HG02870 (cell line): ENCODE measurements at regions not wholly inside any gene's neighbourhood (a gene's known extent, or its start where the extent isn't known, plus 50 kb on each side); places are given as distances from the start of the nearest gene placed in this dataset.

Experiments used
- ATAC-seq: cut with Tn5 transposase; IDR thresholded peaks from one replicate; pipeline ENCODE4 v1.9.1; 2021; ENCODE audit warnings: mild to moderate bottlenecking, moderate library complexity; ENCODE audit not compliant: unreplicated experiment

DNA sequence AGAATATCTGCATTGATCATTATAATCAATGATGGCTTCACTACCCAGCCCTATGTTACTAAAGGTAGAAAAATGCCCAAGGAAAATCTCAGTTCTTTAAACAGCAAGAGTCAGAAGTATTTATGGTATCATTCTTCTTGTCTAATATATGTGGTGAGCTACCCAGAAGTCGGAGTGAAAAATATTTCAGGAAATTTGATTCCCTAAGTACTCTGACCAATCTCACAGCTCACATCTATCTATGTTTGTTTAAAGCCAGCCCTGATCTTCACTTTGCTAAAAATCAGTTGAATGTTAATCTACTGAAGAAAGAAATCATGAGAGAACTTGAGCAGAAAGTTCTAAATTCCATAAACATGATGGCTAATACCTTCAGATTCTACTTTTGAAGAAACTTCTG, 522.9 kb upstream of the SLIT2 start:
- no peak for ATAC-seq

- no peak for ATAC-seq
Observed at GRCh38 chr4:19727141-19727540, 524.6 kb upstream of the SLIT2 start.

DNA sequence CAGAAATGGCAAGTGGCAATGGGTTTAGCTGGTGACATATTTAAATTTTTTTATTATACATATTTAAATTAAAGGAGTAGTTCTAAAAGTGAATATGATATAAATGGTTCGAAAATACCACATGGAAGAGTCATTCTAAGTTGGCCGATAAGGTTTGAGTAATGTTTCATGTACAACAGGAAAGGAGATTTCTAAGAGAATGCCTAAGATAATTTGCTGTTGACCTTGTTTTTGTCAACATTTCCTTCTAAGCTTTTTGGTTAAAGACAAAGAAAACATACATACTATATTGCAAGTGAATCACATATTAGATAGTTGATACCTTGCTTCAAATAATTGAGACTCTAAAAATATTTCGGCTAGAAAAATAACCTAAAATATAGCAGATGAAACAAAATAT, 526.6 kb upstream of the SLIT2 start:
- no peak for ATAC-seq

- ATAC-seq: no peak
Observed at GRCh38 chr4:19722404-19722803, 529.3 kb upstream of the SLIT2 start.

GRCh38 chr4:19721587-19721986, 530.1 kb upstream of the SLIT2 start:
- no peak for ATAC-seq

GRCh38 chr4:19720610-19721009, 531.1 kb upstream of the SLIT2 start:
- no peak for ATAC-seq

GRCh38 chr4:19720190-19720589, 531.5 kb upstream of the SLIT2 start:
- ATAC-seq: no peak

DNA sequence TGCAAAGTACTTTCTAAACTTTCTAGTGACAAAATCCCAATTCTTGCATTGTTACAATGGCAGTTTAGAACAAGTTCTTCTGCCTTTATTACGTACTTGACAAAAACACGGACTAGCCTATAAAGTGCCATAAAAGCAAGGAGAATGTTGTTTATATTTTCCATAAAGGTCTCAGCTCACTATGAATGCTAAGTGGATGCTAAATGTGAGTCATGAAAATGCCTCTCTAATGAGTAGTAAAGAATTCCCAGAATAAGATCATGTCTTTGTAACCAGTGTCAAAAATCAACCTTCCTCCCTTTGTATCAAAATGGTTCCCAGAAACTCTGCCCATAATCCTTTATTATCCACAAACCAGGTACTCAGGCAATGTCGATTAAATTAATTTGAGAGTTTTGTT, 539.8 kb upstream of the SLIT2 start:
- ATAC-seq: no peak

- ATAC-seq: no peak
Observed at GRCh38 chr4:19707876-19708275, 543.8 kb upstream of the SLIT2 start.

DNA sequence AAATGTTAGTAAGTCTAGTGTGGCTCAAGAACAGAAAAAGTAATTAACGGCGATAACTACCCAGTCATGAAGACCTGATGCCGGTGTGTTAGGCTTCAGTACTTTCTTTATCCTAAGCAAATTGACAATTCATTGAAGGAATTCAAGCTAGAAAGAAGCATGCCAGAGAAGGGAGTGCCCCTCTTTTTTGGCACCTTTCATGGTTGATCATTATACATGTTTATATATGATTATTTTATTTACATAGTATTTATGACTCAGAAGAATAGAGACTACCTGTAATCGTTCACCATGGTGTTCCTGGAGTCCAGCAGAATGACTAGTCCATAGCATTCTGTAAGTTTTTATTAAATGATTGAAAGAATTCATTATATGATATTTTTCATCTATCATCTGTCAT, 548.3 kb upstream of the SLIT2 start:
- no peak for ATAC-seq

GRCh38 chr4:19700992-19701391, 550.7 kb upstream of the SLIT2 start:
- no peak for ATAC-seq

GRCh38 chr4:19698961-19699360, 552.7 kb upstream of the SLIT2 start:
- ATAC-seq: no peak

GRCh38 chr4:19694812-19695211, 556.9 kb upstream of the SLIT2 start:
- no peak for ATAC-seq

- ATAC-seq: no peak
Observed at GRCh38 chr4:19693936-19694570, 557.7 kb upstream of the SLIT2 start.

GRCh38 chr4:19689511-19689910, 562.2 kb upstream of the SLIT2 start:
- no peak for ATAC-seq

GRCh38 chr4:19686456-19686855, 565.2 kb upstream of the SLIT2 start:
- no peak for ATAC-seq

DNA sequence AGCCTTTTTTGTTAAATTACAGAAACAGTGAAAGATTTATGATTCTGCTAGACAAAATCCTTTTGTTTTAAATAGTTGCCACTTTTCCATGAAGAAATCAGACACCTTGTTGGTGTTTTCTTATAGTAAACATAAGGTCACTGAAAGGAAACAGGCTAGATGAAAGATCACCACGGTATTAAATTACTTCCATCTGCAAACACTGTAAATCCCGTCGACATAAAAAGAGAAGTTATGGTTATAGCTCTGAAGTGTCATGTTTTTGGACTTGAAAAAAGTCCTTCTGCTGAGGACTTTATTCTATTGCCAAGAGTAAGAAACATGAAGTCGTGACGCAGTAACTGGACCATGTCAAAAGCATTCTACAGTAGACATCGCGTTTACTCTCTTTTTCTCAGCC, 567.6 kb upstream of the SLIT2 start:
- ATAC-seq: no peak

DNA sequence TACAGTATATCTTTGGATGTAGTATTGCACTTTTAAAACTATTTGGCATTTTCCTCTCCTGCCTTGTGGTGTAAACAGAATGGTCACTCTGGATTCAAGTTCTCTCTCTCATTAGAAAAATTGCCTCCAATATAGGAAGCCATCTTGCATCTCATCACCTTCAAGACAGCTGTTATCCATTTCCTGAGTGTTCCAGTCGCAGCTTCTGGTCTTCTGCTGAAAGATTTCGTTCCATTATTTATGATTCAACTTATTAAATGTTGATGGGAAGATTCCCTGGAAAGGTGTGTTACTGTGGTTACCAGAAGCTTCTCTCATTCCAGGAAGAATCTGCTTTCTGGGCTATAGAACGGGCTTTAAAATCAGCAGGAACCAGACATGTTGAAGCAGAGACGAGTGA, 568.3 kb upstream of the SLIT2 start:
- no peak for ATAC-seq

DNA sequence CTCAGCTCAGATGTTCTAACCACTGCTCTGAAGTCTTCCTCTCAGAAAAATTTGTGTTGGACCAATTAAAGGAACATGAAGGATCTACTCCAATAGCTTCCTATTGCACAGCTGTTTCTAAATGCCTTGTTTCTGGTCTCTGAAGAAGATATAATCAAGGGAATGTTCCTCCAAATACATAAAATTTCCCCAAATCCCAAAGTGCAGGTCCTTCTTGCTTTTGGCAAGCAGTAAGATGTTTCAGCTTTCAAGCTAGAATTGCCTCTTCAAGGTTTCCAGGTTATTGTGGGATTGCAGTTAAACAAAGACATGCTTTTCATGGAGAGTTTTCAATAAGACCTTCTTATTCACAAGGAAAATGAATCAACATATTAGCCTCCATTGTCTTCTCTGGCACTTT, 574.5 kb upstream of the SLIT2 start:
- ATAC-seq: no peak

DNA sequence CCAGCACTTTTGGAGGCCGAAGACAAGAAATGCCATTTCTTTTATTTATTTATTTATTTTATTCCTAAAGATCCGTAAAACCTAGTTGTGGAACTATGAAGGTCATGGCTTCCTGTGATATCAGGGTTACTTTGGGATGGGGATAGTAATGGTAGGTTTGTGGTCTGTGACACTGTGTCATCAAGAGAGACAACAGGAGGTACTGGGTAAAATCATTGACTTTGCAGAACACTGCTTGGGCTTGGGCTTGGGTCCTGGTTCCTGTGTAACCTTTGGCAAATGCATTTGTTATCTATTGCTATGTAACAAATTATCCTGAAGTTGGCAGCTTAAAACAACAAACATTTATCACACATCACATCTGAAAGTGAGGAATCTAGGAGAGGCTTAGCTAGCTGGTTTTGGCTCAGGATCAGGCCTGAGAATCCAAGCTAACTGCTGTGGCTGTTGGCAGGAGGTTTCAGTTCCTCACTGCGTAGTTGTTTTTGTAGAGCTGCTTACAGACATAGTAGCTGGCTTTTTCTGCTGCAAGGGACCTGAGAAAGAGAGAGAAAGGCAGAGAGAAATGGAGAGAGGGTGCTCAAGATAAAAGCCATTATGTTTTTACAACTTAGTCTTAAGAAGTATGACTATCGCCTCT, 576.4 kb upstream of the SLIT2 start:
- no peak for ATAC-seq

DNA sequence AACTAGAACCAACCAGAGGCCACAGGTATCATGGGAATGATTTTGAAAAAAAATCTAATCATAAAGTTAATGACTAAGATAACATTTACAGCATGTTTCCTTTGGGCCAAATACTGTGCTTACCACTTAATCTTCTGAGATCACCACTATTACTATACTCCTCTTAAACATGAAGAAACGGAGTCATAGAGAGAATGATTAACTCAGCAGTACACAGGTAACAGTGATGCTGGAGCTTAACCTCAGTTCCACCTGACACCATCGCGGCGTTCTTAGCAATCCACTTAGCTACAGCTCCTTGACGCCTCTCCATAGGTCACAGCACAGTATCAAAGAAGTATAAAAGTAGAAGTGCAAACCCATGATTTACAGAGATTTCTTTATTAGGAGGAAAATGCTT, 592.6 kb upstream of the SLIT2 start:
- no peak for ATAC-seq

DNA sequence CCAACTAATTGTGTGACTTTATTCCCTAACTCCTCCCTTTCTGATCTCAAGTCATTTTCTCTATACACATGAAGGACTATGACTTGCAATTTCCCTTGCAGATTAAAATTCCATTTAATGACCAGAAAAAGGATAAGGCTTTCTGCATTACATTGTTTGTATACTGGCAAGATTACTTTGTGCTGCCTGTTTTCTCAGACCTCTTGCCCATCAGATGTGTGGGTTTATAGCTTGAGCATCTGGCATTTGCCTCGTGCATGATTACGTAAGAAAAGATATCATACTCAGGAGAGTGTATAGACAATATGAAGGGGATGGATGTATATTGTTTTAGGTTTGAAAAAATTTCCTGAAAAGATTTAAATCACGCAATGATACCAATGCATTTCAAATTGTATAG, 593.8 kb upstream of the SLIT2 start:
- ATAC-seq: no peak

DNA sequence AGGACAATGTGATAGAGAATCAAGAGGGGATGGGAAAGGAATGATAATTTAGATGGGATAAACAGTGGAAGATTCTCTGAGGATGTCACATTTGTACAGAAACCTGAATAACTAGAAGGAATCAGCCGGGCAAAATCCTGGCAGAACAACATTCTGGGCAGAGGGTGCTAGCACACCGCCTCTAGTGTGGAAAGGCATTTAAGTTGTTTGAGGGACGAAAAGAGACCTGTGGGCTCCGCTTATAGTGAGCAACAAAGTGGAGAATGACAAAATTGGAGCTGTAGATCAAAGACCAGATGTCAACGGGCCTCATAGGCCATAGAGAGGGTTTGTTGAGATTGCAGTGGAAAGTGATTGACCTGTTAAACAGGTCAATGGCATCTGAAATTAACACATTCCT, 596.0 kb upstream of the SLIT2 start:
- ATAC-seq: no peak
